HG03139 (cell line): ENCODE measurements at regions not wholly inside any gene's neighbourhood (a gene's known extent, or its start where the extent isn't known, plus 50 kb on each side); places are given as distances from the start of the nearest gene placed in this dataset.

Experiments used
- ATAC-seq: cut with Tn5 transposase; IDR thresholded peaks from one replicate; pipeline ENCODE4 v1.9.1; 2021; ENCODE audit not compliant: unreplicated experiment

DNA sequence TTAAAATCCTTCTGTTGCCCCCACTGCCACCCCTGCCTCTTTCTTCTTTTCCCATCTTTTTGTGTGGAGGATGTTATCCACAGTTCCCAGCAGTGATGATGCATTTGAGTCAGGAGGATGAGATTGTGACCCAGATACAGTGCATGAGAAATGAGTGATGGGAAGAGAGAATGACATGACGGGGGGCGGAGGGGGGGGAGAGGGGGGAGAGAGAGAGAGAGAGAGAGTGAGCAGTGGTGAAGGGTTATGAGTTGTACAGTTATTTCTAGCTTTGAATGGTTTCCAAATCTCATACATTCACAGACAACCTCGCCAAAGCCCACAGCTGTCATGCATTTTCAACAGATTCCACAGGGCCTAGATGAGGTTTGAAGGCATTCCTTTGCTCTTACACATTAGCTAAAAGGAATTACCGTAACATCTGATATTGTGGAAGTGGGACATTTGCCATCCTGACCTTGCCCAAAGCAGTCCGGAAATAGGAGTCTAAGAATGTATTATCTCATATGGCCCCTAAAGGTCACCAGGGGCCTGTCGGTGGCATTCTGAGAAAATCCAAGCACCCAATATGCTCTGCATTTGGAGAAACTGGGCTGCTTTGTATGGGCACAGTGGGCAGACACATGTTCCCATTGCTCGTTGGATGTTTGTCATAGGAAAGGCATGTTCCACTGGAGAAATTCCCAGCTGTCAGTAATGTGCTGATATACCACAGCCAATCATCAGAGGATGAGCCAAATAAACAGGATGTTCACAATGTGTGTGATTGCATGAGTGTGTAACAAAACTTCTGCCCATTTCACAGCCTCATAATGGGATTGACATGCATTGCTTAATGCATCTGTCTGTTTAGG, 435.8 kb downstream of the SPRY1 start:
- ATAC-seq = no peak

DNA sequence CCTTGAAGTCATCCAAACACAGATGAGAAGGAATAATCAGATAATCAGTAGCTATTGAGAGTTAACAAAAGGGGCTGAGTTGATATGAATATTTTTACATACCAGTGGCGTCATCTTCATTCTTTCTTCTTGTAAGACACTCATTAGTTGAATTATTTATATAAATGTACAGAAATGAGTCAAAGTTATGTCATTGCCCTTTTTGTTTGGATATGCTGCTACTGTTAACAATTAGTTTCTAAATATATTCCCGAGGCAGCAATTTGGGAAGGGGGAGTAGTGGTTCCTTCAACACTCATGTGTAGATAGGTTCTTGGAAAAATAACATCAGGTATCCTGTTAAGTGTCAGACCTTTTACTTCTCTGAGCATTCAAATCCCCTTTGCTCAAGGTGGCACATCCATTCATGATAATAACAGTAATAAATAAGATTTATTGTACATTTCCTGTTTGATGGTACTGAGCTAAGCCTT, 436.6 kb downstream of the SPRY1 start:
- ATAC-seq = no peak

DNA sequence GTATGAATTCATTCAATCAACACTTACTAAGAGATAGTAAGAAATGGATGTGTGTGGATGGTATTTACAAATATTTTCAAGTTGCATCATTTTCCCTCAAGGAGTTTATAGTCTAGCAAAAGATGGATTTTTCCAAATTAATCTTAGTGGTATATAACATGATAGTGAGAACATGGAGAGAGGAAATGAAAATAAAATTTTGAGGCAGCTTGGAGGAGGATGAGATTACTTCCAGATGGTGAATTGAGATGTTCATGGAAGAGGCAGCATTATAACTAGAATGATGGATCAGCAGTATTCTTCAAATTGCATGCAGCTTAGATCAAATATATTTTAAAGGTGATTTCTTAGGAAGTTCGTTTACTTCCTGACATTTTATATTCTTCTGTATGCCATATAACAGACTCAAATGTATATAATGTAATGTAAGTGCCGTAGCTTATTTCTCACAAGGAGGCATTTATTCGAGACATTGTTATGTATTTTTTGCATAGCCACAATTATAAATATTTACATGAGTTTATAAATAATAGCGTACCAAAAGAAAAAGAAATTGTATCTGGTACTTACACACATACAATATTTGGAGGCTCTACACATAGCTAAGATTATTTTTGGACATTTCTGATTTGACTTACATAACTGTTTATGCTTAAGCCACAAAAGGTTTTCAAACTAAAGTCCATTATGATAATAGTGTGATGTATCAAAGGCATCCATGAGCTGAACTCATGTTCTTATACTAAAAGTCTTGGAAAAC, 439.4 kb downstream of the SPRY1 start:
- no peak for ATAC-seq

DNA sequence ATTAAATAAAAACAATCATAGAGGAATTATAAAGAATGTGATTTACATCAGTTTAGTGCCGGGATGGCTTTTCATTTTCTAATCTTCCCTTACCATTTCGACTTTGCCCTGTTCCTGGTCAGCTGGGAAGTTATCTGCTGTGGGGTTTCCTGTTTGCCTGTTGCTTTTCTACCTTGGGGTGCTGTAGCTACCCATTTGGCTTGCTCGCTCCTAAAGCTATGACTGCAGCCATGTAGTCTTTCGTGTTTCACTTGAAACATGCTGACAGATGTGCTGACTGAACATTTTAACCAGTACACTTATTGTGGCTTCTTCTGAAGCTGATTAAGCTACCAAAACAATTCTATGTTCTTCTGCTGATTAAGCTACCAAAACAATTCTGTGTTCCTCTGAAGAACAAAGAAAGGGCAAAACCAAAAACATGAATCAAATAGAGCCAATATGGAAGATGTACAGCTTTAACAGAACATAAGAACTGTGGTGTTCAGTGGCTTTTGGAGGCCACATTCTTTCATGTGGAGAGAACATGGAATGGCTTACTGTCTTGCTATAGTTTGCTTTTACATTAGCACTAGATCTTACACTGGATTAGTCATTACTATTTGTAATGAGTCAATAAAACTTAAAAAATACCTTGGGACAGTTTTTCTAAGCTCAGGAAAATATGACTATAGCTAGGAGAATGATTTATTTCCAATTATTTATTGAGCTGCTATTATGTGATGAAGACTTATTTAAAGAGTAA, 440.4 kb downstream of the SPRY1 start:
- no peak for ATAC-seq

DNA sequence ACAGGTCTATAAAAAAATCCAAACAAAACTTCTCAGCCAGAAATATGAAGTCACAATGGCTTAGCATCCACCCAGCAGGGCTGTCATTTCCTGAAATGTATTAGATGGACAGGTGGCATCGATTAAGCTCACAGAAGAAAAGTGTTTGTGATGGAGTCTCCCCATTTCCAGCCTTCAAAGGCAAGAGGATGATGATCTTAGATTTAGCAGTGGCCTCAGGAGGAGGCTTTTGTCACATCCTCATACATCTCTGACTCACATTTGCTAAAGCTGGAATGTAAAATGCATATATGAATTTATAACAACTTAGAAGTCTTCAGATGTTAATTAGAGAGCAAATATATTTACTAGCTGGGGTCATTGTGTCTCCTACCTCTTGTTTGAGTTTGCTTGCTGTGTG, 441.9 kb downstream of the SPRY1 start:
- ATAC-seq = no peak

DNA sequence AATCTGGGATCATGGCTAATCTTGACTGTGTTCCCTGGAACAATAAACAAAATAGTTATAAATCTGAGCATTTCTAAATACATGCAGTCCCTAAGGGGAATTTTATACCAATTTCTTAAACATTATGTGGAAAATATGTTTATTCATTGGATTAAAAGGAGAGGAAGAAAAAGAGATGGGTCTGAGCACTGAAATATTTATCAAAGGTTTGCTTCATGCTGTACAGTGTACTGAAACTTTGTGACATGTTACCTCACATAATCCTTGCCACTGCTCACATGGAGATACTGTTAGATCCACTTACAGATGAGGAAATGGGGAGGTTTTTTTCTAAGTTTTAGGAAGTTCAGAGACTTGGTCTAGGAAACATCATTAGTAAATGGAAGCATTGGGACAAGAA, 443.6 kb downstream of the SPRY1 start:
- no peak for ATAC-seq

DNA sequence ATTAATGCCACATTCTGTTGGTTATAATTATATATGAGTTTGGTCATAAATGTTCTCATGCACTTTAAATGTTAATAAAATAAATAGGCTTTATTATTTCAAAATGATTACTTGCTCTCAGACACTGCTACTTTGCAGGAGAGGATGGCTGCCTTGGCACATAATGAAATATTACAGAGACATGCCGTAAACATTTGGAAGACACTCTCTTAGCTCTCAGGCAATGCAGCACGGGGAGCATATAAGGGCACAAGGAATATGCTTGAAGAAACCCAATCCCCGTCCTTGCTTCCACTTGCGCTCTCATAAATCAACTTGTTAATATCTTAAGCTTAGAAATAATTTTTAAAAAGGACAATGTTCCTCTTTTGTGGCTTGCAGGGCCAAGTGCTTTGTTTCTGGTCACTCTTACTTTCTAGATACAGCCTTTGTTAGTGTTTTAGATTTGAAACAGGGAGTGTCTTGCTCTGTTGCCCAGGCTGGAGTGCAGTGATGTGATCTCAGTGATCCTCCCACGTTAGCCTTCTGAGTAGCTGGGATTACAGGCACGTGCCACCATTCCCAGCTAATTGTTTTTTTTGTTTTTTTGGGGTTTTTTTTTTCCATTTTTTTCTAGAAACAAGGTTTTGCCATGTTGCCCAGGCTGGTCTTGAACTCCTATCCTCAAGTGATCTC, 445.0 kb downstream of the SPRY1 start:
- no peak for ATAC-seq

DNA sequence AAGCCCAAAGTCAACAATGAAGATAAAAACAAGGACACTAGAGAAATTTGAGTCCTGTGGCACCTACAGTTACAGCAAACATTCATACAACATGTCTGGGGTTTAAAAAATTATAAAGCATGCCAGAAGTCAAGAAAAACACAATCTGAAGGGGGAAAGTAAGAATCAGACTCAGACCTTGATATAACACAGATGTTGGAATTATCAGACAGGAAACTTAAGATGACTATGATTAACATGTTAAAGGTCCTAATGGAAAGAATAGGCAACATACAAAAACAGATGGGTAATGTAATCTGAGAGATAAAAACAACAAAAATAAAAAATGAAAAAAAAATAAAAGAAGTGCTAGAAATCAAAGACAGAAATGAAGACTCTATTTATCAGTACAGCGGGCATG, 446.5 kb downstream of the SPRY1 start:
- ATAC-seq = no peak

DNA sequence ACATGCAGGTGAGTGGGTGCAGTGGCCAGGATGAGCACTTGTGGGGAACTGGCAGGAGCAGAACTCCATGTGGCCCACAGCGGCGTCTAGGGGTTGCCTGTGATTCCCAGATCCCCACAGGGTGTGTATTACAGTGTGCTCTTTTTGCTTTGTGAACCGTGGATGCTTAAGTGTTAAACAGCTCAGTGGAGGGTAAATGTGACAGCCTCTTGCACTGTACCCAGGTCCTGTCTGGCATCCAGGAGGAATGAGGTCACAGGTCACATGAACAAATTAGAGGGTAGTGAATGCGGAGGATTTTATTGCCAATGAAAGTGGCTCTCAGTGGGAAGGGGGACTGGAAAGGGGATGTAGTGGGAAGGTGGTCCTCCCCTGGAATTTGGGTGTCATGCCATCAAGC, 447.8 kb downstream of the SPRY1 start:
- ATAC-seq = no peak

DNA sequence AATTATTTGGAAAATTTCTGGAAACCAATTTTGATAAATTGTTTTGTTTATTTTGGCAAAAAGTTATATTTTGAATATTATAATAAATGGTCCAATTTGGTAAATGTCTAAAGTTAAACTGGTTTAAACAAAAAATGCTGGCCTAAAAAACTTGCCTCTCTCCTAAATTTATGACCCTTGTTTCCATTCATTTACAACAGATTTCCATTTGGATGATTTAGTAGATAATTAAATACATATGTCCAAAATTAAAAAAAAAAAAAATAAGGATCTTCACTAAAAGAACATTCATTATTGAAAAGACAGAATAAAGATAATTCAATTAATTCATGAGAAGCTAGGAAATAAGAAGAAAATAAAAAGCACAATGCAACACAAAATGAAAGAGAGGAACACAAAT, 449.5 kb downstream of the SPRY1 start:
- no peak for ATAC-seq

DNA sequence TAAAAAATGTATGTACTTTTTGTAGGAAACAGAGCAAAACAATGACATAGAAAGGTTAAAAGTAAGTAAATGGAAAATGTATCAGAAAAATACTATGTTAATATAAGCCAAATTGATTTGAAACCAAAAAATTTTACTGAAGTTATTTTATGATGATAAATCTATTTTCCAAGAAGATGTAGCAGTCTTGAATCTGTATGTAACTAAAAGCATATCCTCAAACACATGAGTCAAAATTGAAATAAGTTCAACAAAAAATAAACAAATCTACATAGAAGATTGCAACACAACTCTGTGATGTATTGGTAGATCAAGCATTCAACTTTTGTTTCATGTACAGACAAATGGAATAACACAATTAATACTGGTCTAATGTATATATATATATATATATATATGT, 450.0 kb downstream of the SPRY1 start:
- ATAC-seq = no peak

DNA sequence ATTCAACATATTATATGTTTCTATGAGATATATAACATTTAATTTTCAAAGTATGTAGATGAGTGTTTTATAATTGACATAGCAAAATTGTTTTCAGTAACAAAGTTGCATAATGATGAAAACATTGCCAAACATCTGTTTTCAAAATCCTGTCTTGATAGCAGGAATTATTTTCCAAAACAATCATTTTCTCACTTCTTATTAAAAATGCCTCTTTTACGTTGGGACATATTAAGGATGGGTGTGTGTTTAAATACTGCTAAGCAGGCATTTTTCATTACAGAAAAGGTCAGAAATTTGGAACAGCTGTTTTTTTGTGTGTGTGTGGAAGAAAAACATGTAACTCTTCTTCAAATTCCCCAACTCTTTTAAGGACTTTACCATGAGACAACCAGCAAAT, 452.0 kb downstream of the SPRY1 start:
- ATAC-seq = no peak

DNA sequence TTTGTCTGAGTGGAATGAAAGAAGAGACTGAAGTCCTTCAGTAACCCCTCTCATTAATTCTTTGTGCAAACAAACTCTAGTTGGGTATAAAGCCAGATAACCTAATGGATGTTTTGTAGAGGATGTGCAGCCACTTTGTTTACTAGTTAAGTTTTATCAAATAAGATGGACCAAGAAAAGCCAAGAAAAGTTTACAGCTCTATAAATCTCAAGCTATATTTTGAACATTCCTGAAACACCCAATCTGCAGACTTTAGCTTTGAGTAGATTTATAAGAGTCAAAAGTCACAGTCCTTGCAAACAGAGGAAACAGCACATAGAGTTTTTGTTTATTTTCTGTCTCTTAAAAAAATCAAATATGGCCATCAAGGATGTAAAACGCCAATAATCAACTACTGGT, 452.9 kb downstream of the SPRY1 start:
- ATAC-seq = no peak

DNA sequence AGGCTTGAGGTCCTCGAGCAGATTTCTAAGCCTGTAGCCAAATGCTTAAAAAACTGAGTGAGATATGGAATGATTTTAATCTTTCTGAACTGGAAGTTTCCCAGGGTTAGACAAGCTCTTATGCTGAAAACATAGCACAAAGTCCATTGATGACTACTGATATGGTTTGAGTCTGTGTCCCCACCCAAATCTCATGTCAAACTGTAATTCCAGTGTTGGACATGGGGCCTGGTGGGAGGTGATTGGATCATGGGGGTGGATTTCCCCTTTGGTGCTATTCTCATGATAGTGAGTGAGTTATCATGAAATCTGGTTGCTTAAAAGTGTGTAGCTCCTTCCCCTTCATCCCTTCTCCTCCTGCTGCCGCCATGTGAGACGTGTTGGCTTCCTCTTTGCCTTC, 454.9 kb downstream of the SPRY1 start:
- no peak for ATAC-seq

DNA sequence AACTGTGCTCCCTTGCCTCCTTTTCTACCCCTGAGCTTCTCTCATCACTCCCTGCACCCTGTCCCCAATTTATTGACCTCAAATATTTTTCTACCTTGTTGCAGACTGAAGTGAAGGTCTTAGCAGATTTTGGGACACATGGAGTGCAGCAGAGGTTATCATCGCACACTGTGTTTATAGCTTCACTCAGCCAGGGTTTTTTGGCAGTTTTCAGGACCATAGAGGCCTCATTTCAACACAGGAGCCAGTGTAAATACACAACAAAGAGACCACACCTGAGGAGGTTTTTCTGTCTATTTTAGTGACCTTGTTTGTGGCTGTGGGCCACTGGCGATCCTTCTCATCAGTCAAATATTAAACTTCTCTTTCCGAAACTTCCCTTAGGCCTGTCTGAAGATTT, 457.1 kb downstream of the SPRY1 start:
- ATAC-seq = no peak

DNA sequence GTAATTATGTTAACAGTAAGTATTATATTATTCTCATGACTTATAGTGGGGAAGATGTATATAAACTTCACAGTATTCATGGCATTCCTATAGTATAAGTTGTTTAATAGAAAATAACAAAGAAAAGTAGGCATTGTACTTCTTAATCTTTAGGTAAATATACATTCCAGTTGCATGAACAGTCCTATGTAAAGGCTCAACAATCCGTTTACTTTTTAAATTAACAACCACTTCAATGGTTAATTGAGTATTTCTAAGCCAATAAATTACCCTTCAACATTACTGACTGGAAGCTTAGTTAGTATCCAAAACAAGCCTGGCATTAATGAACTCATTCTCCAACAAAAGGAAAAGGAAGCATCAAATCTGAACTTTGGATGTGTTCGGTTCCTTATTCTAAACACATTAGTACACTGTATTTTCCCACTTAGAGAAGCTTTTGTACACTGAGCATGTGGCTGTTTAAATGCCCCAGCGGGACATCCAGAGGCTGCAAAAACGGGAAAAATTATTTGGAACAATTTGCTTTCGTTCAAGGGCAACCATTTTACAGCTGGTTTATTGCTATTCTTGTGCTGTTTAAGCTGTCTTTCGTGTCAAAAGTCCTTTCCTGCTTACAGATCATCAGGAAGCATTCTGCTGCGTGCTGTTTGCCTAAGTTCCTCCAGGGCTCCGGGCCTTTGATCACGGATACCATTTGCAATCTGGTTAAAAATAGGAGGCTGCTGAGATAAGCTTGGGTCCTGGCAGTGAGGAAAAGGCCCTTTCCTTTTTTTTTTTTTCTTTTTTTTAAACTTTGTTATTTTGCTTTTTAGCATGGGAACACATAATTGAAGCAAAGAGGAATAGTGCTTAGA, 460.3 kb downstream of the SPRY1 start:
- ATAC-seq = no peak

DNA sequence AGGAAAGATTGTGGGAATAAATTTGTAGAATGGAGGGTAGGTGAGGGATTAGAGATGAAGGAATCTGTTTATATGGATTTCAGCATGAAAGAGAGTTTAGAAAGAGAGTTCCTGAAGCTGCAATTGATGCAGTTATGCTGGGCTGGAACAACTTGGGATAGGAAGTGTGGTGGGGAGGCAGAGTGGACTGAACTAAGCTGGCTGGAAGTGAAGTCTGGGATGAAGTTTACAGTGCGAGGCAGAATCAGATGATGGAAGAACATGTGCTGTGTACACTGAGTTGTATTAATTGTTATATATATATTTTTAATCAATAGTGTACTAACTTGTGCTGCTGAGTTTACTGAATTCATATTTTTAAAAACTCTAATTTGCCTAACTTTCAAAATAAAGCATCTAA, 461.9 kb downstream of the SPRY1 start:
- no peak for ATAC-seq

DNA sequence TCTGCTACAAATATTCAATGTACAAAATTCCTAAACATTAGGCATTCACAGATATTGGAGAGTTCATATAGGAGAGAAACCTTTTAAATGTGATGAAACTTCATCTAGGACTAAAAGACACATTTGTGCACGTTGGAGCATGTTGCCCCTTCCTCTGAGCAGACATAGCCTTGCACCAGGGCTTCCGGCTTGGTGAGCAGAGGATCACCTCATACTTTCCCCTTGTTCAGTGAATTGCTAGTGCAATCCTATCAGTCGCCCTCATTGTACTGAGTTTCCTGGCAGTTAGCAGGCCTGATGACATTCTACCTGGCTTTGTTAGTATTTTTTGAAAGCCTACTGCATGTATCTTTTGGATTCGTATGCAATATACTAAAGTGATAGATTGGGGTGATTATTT, 466.2 kb downstream of the SPRY1 start:
- ATAC-seq = no peak

DNA sequence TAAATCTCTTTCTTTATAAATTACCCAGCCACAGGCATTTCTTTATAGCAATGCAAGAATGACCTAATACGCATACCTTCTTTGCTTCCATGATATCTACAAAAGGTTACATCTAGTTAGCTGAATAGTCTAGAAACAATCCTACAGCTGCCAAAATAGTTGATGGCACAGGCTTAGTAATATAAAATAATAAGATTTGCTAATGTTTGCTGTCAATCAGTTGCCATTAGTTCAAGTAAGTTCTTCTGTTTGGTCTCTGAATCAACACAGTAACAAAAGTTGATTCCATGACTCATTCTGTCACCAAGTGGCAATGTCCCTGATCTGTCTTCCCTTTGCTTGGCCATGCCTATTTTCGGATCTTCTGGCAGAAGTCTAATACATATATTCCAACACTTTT, 470.2 kb downstream of the SPRY1 start:
- no peak for ATAC-seq

DNA sequence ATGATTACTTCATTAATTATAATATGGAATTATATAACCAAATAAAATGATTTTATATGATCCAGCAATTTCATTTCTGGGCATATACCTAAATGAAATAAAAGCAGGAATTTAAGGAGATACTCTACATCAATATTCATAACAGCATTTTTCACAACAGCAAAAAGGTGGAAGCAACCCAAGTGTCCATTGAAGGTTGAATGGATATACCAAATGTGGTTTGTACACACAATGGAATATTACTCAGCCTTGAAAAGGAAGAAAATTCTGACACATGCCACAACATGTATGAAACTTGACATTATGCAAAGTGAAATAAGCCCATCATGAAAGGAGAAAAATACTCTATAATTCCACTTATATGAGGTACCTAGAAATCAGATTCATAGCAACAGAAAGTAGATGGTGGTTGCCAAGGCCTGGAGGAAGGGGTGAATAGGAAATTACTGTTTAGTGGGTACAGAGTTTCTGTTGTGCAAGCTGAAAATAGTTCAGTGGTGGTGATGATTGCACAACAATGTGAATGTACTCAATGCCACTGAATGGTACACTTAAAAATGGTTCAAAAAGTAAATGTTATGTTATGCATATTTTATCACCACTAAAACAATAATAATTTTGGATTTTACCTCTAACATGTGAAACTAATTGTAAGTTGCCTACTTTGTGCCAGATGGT, 471.5 kb downstream of the SPRY1 start:
- no peak for ATAC-seq
